ENCODE measurements at regions not wholly inside any gene's neighbourhood (a gene's known extent, or its start where the extent isn't known, plus 50 kb on each side); places are given as distances from the start of the nearest gene placed in this dataset.

DNA sequence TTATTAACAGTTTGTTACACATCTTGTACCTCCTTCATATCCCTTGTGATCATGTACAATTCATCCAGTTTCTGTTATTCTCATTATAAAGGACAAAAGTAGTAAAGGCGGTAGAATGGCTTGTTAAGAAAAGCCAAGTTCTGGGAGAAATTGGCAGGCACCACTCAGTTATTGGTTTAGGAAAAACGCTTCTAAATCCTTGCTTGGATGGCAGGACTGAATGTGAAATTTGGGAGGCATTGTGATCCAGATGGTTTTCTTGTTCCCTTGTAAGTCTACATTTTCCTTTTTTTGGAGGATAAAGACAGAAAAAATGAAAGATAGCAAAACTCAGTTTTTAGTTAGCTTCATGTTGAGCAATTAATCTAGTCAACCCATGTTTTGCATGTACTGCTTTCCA is 130.2 kb downstream of the MAT2B start:
- H3K27ac ChIP-seq (ENCODE audit: low read depth in 2 of 2, low read length in 1 of 2) = no peak overlapping the region
- no peaks in the 10 kb centered on the region for H3K9me3 ChIP-seq (ENCODE audit: control insufficient read depth in 2 of 2, insufficient read depth in 1 of 2, low read depth in 1 of 2, low read length in 1 of 2)
- 37 to 50% methylated on average over 2 of the region's 2 CpGs for WGBS, 2 donors
- H3K27me3 ChIP-seq (ENCODE audit: control insufficient read depth in 1 of 2, insufficient read depth in 2 of 2, low read length in 2 of 2) = no peaks in the 10 kb centered on the region
- no peaks in the 10 kb centered on the region for H3K36me3 ChIP-seq (ENCODE audit: control insufficient read depth in 2 of 2, insufficient read depth in 2 of 2, low read length in 1 of 2)
- no peak overlapping the region for H3K4me3 ChIP-seq (ENCODE audit: low read depth in 1 of 2, low read length in 2 of 2)
- H3K4me1 ChIP-seq (ENCODE audit: control insufficient read depth in 2 of 2, insufficient read depth in 2 of 2, low read length in 1 of 2) = no peaks in the 10 kb centered on the region

DNA sequence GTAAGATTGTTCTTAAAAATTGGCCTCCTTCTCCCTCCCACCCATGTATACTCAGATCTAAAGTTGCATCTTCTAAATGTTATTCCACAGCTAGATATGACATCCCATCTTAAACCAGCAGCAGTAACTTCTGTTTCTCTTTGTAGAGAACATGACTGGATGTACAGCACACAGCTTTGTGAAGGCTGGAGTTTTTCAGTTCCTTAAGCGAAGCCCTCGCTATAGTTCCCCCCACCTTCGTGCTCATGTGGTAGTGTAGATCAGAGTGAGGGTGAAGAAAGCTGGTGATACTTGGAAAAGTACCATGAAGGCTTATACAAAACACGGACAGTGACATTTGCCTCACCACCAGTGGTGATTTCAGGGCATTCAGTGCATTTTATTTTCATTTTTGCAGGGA is 137.5 kb downstream of the MAT2B start:
- Histone ChIP-seq H3K36me3 (ENCODE audit: control insufficient read depth in 2 of 2, insufficient read depth in 2 of 2, low read length in 1 of 2) (no peaks in the 10 kb centered on the region), H3K4me3 (ENCODE audit: low read depth in 1 of 2, low read length in 2 of 2) (no peak overlapping the region), H3K27ac (ENCODE audit: low read depth in 2 of 2, low read length in 1 of 2) (no peak overlapping the region), H3K27me3 (ENCODE audit: control insufficient read depth in 1 of 2, insufficient read depth in 2 of 2, low read length in 2 of 2) (no peaks in the 10 kb centered on the region), H3K9me3 (ENCODE audit: control insufficient read depth in 2 of 2, insufficient read depth in 1 of 2, low read depth in 1 of 2, low read length in 1 of 2) (no peaks in the 10 kb centered on the region), H3K4me1 (ENCODE audit: control insufficient read depth in 2 of 2, insufficient read depth in 2 of 2, low read length in 1 of 2) (no peaks in the 10 kb centered on the region)
- WGBS, 2 donors = 77 to 86% methylated on average over 4 of the region's 4 CpGs

DNA sequence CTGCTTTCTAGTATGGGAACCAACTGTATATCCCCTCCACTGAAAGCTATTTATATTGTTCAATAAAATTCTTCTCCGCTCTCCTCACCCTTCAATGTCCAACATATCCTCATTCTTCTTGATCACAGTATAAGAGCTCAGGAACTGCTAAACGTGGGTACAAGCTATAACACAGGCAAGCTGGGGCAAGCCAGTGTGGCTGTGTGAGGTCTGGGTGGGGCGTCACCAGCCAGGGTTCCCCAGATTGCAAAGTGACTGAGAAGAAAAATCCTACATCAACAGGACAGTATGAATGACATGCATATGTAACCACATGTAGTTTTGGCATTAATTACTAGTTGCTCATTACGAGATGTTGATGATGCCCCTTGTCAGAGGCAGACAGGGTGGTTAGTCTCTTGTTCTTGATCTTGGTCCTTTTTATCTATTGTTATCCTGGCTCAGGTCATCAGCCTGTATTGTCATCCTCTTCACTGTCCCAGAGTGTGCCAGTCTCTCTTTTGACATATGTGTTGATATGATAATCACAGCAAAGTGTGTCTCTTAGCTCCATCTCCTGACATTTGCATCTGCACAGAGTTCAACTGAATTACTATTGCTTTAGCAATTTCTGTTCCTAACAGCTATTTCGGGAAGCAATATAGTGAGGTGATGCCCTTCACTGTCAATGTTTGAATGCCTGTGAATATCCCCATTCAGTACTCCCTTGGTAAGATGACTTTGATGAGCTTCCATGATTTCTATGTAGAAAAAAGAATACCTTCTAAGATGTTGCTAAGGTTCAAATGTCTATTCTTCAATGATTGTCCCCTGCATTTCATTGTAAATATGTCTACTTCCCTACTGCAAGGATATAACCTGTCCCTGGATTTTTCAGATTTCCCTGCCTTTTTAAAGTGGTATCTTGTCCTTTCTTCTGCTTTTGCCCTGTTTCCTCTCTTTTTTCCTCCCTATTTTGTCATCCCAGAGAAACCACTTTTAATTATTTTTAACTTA is 140.3 kb downstream of the MAT2B start:
- H3K27me3 ChIP-seq (ENCODE audit: control insufficient read depth in 1 of 2, insufficient read depth in 2 of 2, low read length in 2 of 2) = no peaks in the 10 kb centered on the region
- no peaks in the 10 kb centered on the region for H3K9me3 ChIP-seq (ENCODE audit: control insufficient read depth in 2 of 2, insufficient read depth in 1 of 2, low read depth in 1 of 2, low read length in 1 of 2)
- no peak overlapping the region for H3K4me3 ChIP-seq (ENCODE audit: low read depth in 1 of 2, low read length in 2 of 2)
- H3K4me1 ChIP-seq (ENCODE audit: control insufficient read depth in 2 of 2, insufficient read depth in 2 of 2, low read length in 1 of 2) = no peaks in the 10 kb centered on the region
- no peaks in the 10 kb centered on the region for H3K36me3 ChIP-seq (ENCODE audit: control insufficient read depth in 2 of 2, insufficient read depth in 2 of 2, low read length in 1 of 2)
- no peak overlapping the region for H3K27ac ChIP-seq (ENCODE audit: low read depth in 2 of 2, low read length in 1 of 2)
- 65 to 76% methylated on average over 5 of the region's 5 CpGs for WGBS, 2 donors

DNA sequence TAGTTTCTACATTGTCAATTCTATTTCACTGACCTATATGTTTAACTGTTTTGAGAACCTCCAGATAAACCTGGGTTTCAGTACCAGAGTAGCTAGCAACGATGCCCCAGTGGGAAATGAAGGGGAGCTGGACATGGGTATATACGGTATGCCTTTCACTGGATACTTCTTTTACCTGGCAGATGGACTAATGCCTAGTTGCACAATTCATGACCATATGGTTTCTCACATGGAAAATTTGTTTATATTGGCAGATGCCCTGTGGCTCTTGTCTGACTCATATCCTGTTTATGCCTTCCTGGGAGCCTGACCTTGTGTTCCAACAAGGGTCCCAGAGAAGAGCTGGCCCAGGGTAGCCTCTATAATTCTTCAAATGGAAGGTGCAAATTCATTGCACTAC is 144.1 kb downstream of the MAT2B start:
- Histone ChIP-seq H3K27ac (ENCODE audit: low read depth in 2 of 2, low read length in 1 of 2) (no peak overlapping the region), H3K9me3 (ENCODE audit: control insufficient read depth in 2 of 2, insufficient read depth in 1 of 2, low read depth in 1 of 2, low read length in 1 of 2) (no peaks in the 10 kb centered on the region), H3K27me3 (ENCODE audit: control insufficient read depth in 1 of 2, insufficient read depth in 2 of 2, low read length in 2 of 2) (no peaks in the 10 kb centered on the region), H3K36me3 (ENCODE audit: control insufficient read depth in 2 of 2, insufficient read depth in 2 of 2, low read length in 1 of 2) (no peaks in the 10 kb centered on the region), H3K4me3 (ENCODE audit: low read depth in 1 of 2, low read length in 2 of 2) (no peak overlapping the region), H3K4me1 (ENCODE audit: control insufficient read depth in 2 of 2, insufficient read depth in 2 of 2, low read length in 1 of 2) (no peaks in the 10 kb centered on the region)
- 74 to 75% methylated on average over 2 of the region's 2 CpGs for WGBS, 2 donors

DNA sequence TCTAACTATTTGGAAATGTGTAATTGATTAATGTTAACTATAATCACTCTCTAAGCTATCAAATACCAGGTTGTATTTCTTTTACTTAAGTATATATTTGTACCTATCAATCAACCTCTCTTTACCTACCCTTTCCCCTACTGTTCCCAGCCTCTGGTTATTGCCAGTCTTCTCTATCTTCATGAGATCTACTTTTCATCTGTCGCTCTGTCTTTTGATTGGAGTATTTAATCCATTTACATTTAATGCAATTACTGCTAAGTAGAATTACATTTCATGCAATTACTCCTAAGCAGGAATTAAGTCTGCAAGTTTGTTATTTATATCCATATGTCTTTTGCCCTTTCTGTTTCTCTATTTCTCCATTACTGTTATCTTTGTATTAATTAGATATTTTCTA is 148.1 kb downstream of the MAT2B start:
- Histone ChIP-seq H3K27me3 (ENCODE audit: control insufficient read depth in 1 of 2, insufficient read depth in 2 of 2, low read length in 2 of 2) (no peaks in the 10 kb centered on the region), H3K27ac (ENCODE audit: low read depth in 2 of 2, low read length in 1 of 2) (no peak overlapping the region), H3K9me3 (ENCODE audit: control insufficient read depth in 2 of 2, insufficient read depth in 1 of 2, low read depth in 1 of 2, low read length in 1 of 2) (peaks cover 0 to 2% of the 10 kb centered on the region in 2 donors), H3K4me3 (ENCODE audit: low read depth in 1 of 2, low read length in 2 of 2) (no peak overlapping the region), H3K4me1 (ENCODE audit: control insufficient read depth in 2 of 2, insufficient read depth in 2 of 2, low read length in 1 of 2) (no peaks in the 10 kb centered on the region), H3K36me3 (ENCODE audit: control insufficient read depth in 2 of 2, insufficient read depth in 2 of 2, low read length in 1 of 2) (no peaks in the 10 kb centered on the region)
- 90 to 98% methylated on average over 1 of the region's 1 CpG for WGBS, 2 donors

DNA sequence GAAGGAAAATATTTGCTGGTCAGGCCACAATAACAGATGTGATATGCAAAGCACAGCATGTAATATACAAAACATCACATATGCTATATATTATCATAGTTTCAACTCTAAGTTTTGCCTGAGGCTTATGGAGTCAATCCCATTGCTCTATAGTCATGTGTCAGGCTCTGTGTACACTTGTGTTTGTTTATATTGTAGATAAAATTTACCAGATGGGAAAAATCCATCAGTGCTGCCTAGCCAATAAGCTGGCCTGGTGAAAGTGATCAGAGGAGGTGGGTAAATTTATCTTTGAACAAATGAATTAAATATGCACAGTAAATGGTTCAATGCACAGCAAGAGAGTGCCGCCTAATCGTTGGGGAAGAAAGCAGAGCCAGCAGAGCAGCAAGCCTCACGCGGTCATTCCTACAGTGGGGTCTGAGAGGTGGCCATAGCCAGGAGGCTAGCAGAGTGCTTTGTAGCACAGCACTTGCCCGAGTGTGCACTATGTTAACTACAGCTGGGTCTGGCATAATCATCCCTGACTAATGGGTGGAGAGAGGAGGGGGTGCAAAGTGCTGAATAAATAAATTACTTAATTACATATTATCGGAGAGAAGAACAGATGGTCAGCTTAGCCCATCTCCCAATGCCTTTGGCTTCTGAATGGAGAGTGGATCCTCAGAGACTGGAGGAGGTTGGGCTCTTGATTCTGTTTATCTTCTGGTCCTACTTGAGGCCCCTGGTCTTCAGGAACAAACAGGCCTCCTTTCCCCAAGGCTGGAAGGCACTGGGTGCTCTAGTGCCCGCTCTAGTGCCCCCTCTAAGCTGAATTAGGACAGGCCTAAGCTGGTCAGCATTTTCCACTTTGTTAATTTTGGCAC is 153.5 kb downstream of the MAT2B start:
- H3K27me3 ChIP-seq (ENCODE audit: control insufficient read depth in 1 of 2, insufficient read depth in 2 of 2, low read length in 2 of 2) = no peaks in the 10 kb centered on the region
- 69 to 71% methylated on average over 7 of the region's 7 CpGs for WGBS, 2 donors
- peaks cover 0 to 2% of the 10 kb centered on the region in 2 donors for H3K9me3 ChIP-seq (ENCODE audit: control insufficient read depth in 2 of 2, insufficient read depth in 1 of 2, low read depth in 1 of 2, low read length in 1 of 2)
- no peaks in the 10 kb centered on the region for H3K36me3 ChIP-seq (ENCODE audit: control insufficient read depth in 2 of 2, insufficient read depth in 2 of 2, low read length in 1 of 2)
- no peaks in the 10 kb centered on the region for H3K4me1 ChIP-seq (ENCODE audit: control insufficient read depth in 2 of 2, insufficient read depth in 2 of 2, low read length in 1 of 2)
- no peak overlapping the region for H3K27ac ChIP-seq (ENCODE audit: low read depth in 2 of 2, low read length in 1 of 2)
- no peak overlapping the region for H3K4me3 ChIP-seq (ENCODE audit: low read depth in 1 of 2, low read length in 2 of 2)

DNA sequence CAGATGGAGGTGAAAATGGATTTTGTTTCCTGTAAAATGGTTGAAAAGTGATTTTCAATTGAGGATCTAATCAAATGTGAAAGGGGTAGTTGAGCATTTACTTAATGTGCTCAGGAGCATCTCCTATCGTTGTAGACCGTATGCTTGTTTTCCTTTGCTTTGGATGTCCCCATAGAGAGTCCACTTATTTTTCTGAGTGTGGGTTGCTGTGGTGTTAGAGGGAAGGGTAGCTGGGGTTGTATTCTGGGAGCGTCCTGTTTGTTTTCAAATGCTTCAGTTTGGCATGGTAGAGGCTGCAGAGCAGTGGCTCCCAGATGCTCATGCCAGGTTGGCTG is 154.1 kb downstream of the MAT2B start:
- Histone ChIP-seq H3K4me1 (ENCODE audit: control insufficient read depth in 2 of 2, insufficient read depth in 2 of 2, low read length in 1 of 2) (no peaks in the 10 kb centered on the region), H3K27me3 (ENCODE audit: control insufficient read depth in 1 of 2, insufficient read depth in 2 of 2, low read length in 2 of 2) (no peaks in the 10 kb centered on the region), H3K36me3 (ENCODE audit: control insufficient read depth in 2 of 2, insufficient read depth in 2 of 2, low read length in 1 of 2) (no peaks in the 10 kb centered on the region), H3K27ac (ENCODE audit: low read depth in 2 of 2, low read length in 1 of 2) (no peak overlapping the region), H3K4me3 (ENCODE audit: low read depth in 1 of 2, low read length in 2 of 2) (no peak overlapping the region), H3K9me3 (ENCODE audit: control insufficient read depth in 2 of 2, insufficient read depth in 1 of 2, low read depth in 1 of 2, low read length in 1 of 2) (peaks cover 0 to 2% of the 10 kb centered on the region in 2 donors)
- 55 to 57% methylated on average over 3 of the region's 3 CpGs for WGBS, 2 donors

DNA sequence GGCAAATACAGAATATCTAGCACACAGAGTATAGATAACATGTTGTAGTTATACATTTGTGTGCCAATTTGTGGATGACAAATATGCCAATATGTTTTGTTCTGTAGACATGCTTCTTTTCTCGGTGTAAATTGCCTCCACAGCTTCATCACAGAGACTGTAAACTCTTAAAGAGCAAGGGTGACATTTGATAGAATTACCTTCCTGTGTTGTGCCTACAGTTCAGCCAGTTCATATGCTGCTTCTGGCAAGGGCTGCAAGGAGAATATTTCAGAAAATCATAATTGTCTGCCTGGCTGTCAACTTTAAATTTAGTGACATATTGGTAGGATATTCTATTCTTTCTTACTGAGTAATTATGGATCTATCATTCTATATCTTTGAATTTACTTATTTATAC is 155.1 kb downstream of the MAT2B start:
- no peaks in the 10 kb centered on the region for H3K4me1 ChIP-seq (ENCODE audit: control insufficient read depth in 2 of 2, insufficient read depth in 2 of 2, low read length in 1 of 2)
- no peaks in the 10 kb centered on the region for H3K36me3 ChIP-seq (ENCODE audit: control insufficient read depth in 2 of 2, insufficient read depth in 2 of 2, low read length in 1 of 2)
- H3K27me3 ChIP-seq (ENCODE audit: control insufficient read depth in 1 of 2, insufficient read depth in 2 of 2, low read length in 2 of 2) = no peaks in the 10 kb centered on the region
- 65 to 75% methylated on average over 1 of the region's 1 CpG for WGBS, 2 donors
- no peak overlapping the region for H3K27ac ChIP-seq (ENCODE audit: low read depth in 2 of 2, low read length in 1 of 2)
- H3K4me3 ChIP-seq (ENCODE audit: low read depth in 1 of 2, low read length in 2 of 2) = no peak overlapping the region
- H3K9me3 ChIP-seq (ENCODE audit: control insufficient read depth in 2 of 2, insufficient read depth in 1 of 2, low read depth in 1 of 2, low read length in 1 of 2) = peaks cover 0 to 2% of the 10 kb centered on the region in 2 donors

DNA sequence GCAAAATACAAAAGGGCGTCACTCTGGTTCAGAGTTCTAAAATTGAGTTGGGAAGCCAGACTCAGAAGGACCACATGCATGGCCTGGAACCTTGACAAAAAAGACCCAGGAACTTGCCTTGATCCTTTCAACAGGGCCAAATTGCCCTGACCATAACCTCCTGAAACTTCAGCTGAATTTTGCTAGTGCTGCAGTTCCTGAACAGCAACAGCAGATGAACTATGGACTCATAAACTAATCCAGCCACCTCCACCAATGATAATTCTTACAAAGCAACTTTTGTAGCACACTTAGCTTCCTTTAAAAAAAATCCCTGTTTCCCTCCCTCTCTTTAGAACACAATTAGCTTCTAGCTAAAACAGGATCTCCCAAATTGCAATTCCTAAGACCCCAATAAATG is 155.9 kb downstream of the MAT2B start:
- Histone ChIP-seq H3K9me3 (ENCODE audit: control insufficient read depth in 2 of 2, insufficient read depth in 1 of 2, low read depth in 1 of 2, low read length in 1 of 2) (no peaks in the 10 kb centered on the region), H3K36me3 (ENCODE audit: control insufficient read depth in 2 of 2, insufficient read depth in 2 of 2, low read length in 1 of 2) (no peaks in the 10 kb centered on the region), H3K4me3 (ENCODE audit: low read depth in 1 of 2, low read length in 2 of 2) (no peak overlapping the region), H3K27ac (ENCODE audit: low read depth in 2 of 2, low read length in 1 of 2) (no peak overlapping the region), H3K27me3 (ENCODE audit: control insufficient read depth in 1 of 2, insufficient read depth in 2 of 2, low read length in 2 of 2) (no peaks in the 10 kb centered on the region), H3K4me1 (ENCODE audit: control insufficient read depth in 2 of 2, insufficient read depth in 2 of 2, low read length in 1 of 2) (no peaks in the 10 kb centered on the region)
- WGBS, 2 donors = 78 to 80% methylated on average over 1 of the region's 1 CpG
